Right lung (tissue), 2 donors: ENCODE measurements at regions not wholly inside any gene's neighbourhood (a gene's known extent, or its start where the extent isn't known, plus 50 kb on each side); places are given as distances from the start of the nearest gene placed in this dataset.

Source experiments
- DNase-seq, 2 donors: peaks; one replicate each; pipeline ENCODE4 v3.0.0-alpha.2; 2013

DNA sequence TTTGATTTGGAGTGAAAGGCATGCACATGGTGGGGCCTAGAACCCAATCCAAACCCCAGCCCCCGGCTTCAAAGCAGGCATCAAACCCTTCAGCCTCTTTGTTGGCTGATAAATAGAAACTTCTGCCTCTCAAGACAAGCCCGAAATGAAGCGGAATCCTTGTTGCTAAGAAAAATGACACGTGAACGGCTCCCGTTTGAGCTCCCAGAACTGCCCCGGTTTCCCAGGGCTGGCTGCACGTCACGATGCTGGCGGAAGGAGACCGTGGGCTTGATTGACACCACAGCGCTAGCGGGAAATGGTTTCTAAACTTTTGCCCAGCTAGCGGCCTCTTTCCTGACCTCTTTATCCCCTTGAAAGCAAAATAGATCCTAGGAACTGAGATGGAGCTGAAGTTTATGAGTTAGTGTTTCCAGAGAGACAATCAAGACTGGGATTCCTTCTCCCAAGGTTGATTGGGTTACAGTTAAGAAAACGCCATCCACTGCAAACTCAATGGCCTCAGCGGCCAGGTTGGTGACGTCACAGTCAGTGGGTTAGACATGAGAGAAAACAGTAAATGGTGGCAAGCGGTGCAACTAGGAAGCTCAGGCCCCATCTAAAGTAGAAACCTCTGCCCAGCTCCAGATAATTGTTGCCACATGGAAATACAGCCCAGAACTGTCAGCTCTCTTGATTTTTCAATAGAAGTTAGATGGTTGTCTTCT lies 117.0 kb downstream of the ANKRD60 start:
- DNase-seq = no peak

- DNase-seq = no peak
Observed at GRCh38 chr20:58109918-58110635, 118.4 kb downstream of the ANKRD60 start.

DNA sequence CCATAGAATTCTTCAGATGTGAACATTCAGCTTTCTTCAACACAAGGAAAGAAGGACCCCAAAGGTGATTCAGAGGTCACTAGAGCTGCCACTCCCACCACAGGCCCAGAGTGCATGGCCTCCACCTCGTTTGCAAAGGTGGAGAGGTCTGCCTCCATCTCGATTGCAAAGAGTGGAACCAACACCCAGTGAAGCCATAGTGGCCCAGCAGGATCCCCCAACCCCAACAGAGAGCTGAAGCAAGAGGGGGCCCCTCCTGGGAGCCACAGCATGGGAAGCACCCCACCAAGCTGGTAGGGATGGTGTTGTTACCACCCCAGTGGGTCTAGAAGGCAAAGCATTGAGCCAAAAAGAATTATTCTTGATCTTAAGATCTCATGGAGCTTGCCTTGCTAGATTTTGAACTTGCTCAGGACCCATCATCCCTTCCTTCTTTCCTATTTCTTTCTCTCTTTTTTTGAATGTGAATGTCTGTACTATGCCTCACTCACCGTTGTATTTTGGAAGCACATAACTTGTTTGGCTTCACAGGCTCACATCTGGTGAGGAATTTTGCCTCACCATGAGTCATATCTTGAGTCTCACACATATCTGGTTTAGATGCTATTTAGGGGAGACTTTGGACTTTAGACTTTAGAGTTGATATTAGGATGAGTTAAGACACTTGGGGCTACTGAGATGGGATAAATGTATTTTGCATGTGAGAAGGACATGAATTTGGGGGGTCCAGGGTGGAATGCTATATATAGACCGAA lies 119.2 kb downstream of the ANKRD60 start:
- DNase-seq = no peak

GRCh38 chr20:58107533-58107932 lies 120.9 kb downstream of the ANKRD60 start:
- DNase-seq = no peak

DNA sequence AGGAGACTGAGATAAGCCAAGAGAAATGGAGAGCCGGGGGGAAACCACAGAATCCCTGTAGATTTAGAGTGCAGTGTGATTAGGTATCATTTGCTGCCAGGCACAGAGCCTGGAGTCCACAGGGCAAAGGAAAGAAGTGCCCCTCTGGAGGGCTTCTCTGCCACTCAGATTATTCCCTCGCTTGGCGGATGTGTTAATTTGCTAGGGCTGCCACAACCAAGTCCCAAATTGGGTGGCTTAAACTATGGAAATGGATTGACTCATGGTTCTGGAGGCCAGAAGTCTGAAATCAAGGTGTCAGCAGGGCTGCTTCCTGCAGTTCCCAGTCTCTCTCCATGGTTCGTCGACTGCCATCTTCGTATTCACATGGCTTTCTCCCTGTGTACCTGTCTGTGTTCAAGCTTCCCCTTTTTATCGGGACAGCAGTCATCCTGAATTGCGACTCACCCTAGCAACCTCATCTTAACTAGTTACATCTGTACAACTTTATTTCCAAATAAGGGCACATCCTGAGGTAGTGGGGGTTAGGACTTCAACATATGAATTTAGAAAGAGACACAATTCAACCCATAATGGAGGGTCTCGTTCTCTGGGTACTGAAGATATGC lies 122.2 kb downstream of the ANKRD60 start:
- DNase-seq = no peak

DNA sequence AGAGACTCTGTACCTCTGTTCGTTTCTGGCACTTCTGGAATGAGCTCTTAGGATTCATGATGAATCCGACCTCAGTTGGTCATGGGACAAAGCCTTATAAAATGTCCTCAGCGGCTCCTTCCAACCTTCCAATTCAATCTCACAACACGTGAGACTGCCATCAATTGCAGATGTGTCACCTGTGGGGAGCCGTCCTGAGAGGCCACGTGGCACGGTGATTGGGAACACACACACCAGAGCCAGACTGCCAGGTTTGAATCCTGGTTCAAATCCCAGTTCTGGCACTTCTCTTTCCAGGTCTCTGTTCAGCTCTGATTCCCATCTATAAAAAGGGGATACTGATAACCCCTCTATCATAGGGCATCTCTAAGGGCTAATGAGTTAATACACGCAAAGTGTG lies 124.5 kb downstream of the ANKRD60 start:
- no peak for DNase-seq

DNA sequence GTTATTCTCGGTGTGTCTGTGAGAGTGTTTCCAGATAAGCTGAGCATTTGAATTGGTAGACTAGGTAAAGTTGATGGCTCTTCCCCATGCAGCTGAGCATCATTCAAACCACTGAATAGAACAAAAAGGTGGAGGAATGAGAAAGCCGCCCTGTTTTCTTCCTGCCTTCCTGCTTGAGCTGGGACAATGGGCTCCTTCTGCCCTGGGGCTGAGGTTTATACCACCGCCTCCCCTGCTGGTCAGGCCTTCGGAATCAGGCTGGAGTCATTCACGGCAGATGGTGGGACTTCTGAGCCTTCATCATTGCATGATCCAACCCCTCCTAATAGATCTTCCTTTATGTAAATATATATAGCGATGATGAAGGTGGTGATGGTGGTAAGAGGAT lies 124.9 kb downstream of the ANKRD60 start:
- DNase-seq = no peak

GRCh38 chr20:58102744-58103516 lies 125.5 kb downstream of the ANKRD60 start:
- no peak for DNase-seq

- peak in 1 of 2 donors; percentile 24 for DNase-seq
Observed at GRCh38 chr20:58102261-58102660, 126.2 kb downstream of the ANKRD60 start.

- DNase-seq = no peak
Observed at GRCh38 chr20:58100731-58101356, 127.6 kb downstream of the ANKRD60 start.

DNA sequence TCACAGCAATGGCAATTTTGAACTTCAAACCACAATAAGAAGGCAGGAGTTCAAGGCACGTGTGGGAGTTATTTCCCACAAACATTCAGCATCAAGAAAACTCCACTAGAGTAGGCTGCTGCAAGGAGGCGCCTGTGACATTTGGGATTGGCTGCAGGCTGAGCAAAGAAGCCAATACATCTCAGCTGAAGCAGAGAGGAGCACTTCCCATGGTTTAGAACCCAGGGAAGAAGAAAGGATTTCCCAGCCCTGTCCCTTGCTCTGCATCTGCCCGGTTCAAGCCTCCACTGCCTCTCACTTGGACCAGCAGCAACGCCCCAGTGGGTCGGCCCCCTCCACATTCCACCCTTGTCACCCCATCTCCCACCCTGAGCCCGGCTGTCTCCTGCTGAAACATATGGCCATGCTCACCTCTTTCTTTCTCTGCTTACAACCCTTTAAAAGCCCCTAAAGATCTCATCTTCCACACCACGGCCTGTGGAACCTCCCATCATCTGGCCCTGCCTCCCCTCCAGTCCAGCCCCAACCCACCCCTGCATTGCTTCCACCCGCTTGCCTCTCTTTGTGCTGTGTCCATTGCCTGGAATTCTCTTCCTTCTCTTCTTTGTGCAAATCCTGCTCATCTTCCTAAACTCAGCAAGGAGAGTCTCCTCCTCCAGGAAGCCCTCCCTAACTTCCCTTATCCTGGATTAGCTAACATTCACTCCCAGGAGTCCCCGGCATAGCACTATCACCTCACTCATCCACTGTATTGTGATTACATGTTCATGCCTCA lies 128.3 kb downstream of the ANKRD60 start:
- no peak for DNase-seq

GRCh38 chr20:58099291-58099935 lies 129.0 kb downstream of the ANKRD60 start:
- no peak for DNase-seq

GRCh38 chr20:58098571-58098970 lies 129.9 kb downstream of the ANKRD60 start:
- DNase-seq = no peak

GRCh38 chr20:58097943-58098342 lies 130.5 kb downstream of the ANKRD60 start:
- no peak for DNase-seq

GRCh38 chr20:58097429-58097828 lies 131.0 kb downstream of the ANKRD60 start:
- DNase-seq = no peak

DNA sequence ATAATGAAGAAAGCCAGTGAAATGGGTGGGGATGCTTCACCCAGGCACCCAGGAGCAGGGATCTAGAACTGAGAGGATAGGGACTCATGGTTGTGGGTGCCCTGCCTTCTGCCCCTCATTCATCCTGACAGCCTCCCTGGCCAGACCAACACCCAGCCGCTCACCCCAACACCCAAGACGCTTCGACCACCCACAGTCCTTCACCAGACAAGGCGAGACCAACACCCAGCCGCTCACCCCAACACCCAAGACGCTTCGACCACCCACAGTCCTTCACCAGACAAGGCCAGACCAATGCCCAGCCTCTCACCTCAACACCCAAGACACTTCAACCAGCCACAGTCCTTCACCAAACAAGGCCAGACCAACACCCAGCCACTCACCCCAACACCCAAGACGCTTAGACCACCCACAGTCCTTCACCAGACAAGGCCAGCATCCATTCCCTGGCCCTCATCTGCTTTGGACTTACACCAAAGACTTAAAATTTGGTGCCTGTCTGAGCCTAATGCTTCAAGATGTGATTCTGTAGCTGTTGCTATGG lies 131.5 kb downstream of the ANKRD60 start:
- DNase-seq = no peak

DNA sequence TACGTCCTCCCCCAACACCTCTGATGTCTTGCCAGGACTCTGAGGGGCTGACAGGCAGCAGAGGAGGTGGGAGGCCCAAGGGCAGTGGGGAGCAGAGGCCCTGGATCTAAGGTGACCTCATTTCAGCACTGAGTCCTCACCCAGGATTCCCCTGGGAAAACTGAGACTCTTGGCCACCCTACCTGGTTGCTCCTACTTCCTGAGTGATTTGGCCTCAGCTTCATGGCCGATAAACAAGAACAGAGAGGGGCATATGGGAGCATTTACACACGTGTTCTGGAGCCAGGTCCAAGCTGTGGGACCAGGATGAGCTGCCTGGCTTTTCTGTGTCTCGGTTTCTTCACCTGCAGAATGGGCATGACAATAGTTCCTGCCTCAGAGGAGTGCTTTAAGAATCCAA lies 133.8 kb downstream of the ANKRD60 start:
- DNase-seq = no peak

GRCh38 chr20:58094160-58094559 lies 134.3 kb downstream of the ANKRD60 start:
- no peak for DNase-seq

- DNase-seq = no peak
Observed at GRCh38 chr20:58092871-58093270, 135.6 kb downstream of the ANKRD60 start.
